GM12878 (cell line): ENCODE measurements at regions not wholly inside any gene's neighbourhood (a gene's known extent, or its start where the extent isn't known, plus 50 kb on each side); places are given as distances from the start of the nearest gene placed in this dataset.

Source experiments
- ATF2 ChIP-seq: IDR thresholded peaks from 2 replicates; pipeline ENCODE4 v1.6.1; 2012; ENCODE audit warnings: low read length, inconsistent platforms
- JUNB ChIP-seq: IDR thresholded peaks from 2 replicates; pipeline ENCODE4 v1.6.1; 2016; ENCODE audit warnings: antibody characterized with exemption, mild to moderate bottlenecking
- MEF2A ChIP-seq: IDR thresholded peaks from 2 replicates; pipeline ENCODE4 v1.6.1; 2011; ENCODE audit warnings: low read depth, mild to moderate bottlenecking, low read length, moderate library complexity; ENCODE audit not compliant: insufficient read depth
- NKRF ChIP-seq: fragments of 450-650 bp; conservative IDR thresholded peaks from 2 replicates; pipeline ENCODE4 v1.6.1; 2017; ENCODE audit warnings: mild to moderate bottlenecking, moderate library complexity
- NR2C1 ChIP-seq: fragments of 450-650 bp; IDR thresholded peaks from 2 replicates; pipeline ENCODE4 v1.6.1; 2017; ENCODE audit warnings: antibody characterized with exemption, mild to moderate bottlenecking, moderate library complexity
- RCOR1 ChIP-seq: conservative IDR thresholded peaks from 2 replicates; pipeline ENCODE4 v1.6.1; 2012; ENCODE audit warnings: low read depth, low read length, improper control_type of control experiment
- RELA ChIP-seq: fragments of 450-650 bp; IDR thresholded peaks from 2 replicates; pipeline ENCODE4 v1.8.0; 2014; ENCODE audit warnings: borderline replicate concordance; ENCODE audit not compliant: partially characterized antibody
- TARDBP ChIP-seq: IDR thresholded peaks from 2 replicates; pipeline ENCODE4 v1.6.1; 2016; ENCODE audit warnings: borderline replicate concordance
- USF2 ChIP-seq: IDR thresholded peaks from 2 replicates; pipeline ENCODE4 v1.6.1; 2011; ENCODE audit warnings: low read depth, low read length, improper control_type of control experiment, borderline replicate concordance
- ZNF274 ChIP-seq: IDR thresholded peaks from one replicate; pipeline ENCODE4 v1.8.0; 2011; ENCODE audit not compliant: insufficient read length, insufficient read depth

GRCh38 chr12:46963191-46963590 is 116.2 kb upstream of the PCED1B start (continued):
- TF ChIP-seq JUNB (no peak), NR2C1 (no peak), RCOR1 (no peak), ZNF274 (no peak), RELA (no peak), MEF2A (no peak), ATF2 (no peak), USF2 (no peak), NKRF (no peak), TARDBP (no peak)
